ENCODE measurements at regions not wholly inside any gene's neighbourhood (a gene's known extent, or its start where the extent isn't known, plus 50 kb on each side); places are given as distances from the start of the nearest gene placed in this dataset.
"Not testable (repeated sequence)": the region's sequence is repeated elsewhere in the genome, so short reads cannot be mapped to it uniquely, and the experiment has no call there.

GRCh38 chr13:33418224-33418953 is 132.8 kb upstream of the STARD13 start:
- DNase-seq = not testable (repeated sequence)

- DNase-seq = not testable (repeated sequence)
Observed at GRCh38 chr13:33420117-33420516, 134.6 kb upstream of the STARD13 start.

- no peak for DNase-seq
Observed at GRCh38 chr13:33426131-33426530, 140.6 kb upstream of the STARD13 start.

- no peak for DNase-seq
Observed at GRCh38 chr13:33433316-33433715, 147.8 kb upstream of the STARD13 start.

- DNase-seq = no peak
Observed at GRCh38 chr13:33434676-33435075, 149.1 kb upstream of the STARD13 start.

- no peak for DNase-seq
Observed at GRCh38 chr13:33435207-33435606, 149.7 kb upstream of the STARD13 start.

- DNase-seq = no peak
Observed at GRCh38 chr13:33438918-33439317, 153.4 kb upstream of the STARD13 start.

- peak; percentile 29 for DNase-seq
Observed at GRCh38 chr13:33441015-33441414, 155.5 kb upstream of the STARD13 start.

- no peak for DNase-seq
Observed at GRCh38 chr13:33445024-33445423, 159.5 kb upstream of the STARD13 start.

GRCh38 chr13:33445476-33445875 is 159.9 kb upstream of the STARD13 start:
- no peak for DNase-seq

- DNase-seq = no peak
Observed at GRCh38 chr13:33446821-33447725, 161.5 kb upstream of the STARD13 start.

GRCh38 chr13:33448889-33449288 is 163.3 kb upstream of the STARD13 start:
- no peak for DNase-seq

- no peak for DNase-seq
Observed at GRCh38 chr13:33450956-33451709, 165.6 kb upstream of the STARD13 start.

- DNase-seq = no peak
Observed at GRCh38 chr13:33452873-33453517, 167.4 kb upstream of the STARD13 start.

GRCh38 chr13:33453936-33454335 is 168.4 kb upstream of the STARD13 start:
- no peak for DNase-seq

GRCh38 chr13:33454844-33455705 is 169.5 kb upstream of the STARD13 start:
- no peak for DNase-seq

GRCh38 chr13:33459702-33460101 is 174.1 kb upstream of the STARD13 start:
- DNase-seq = no peak

- DNase-seq = no peak
Observed at GRCh38 chr13:33462109-33462508, 176.6 kb upstream of the STARD13 start.

GRCh38 chr13:33464345-33464744 is 178.8 kb upstream of the STARD13 start:
- no peak for DNase-seq

- no peak for DNase-seq
Observed at GRCh38 chr13:33466262-33466661, 180.7 kb upstream of the STARD13 start.

- no peak for DNase-seq
Observed at GRCh38 chr13:33467556-33467955, 182.0 kb upstream of the STARD13 start.

- DNase-seq = no peak
Observed at GRCh38 chr13:33471204-33471603, 185.6 kb upstream of the STARD13 start.
